GM23338 (cell line): ENCODE measurements at regions not wholly inside any gene's neighbourhood (a gene's known extent, or its start where the extent isn't known, plus 50 kb on each side); places are given as distances from the start of the nearest gene placed in this dataset.

Experiments
- ATAC-seq: fragments of 200-7000 bp; cut with Tn5 transposase; 3 replicates; pipeline ENCODE4 v1.9.1; 2020
- DNase-seq: peaks from one replicate; pipeline ENCODE4 v3.0.0-alpha.2; 2015; ENCODE audit warnings: low spot score
- H2AFZ ChIP-seq: fragments of 200-600 bp; sonication (generic); 2 replicates; pipeline ENCODE4 v1.8.0; 2016; ENCODE audit warnings: antibody characterized with exemption, mild to moderate bottlenecking, moderate library complexity
- H3F3A ChIP-seq: fragments of 200-600 bp; sonication (generic); replicated peaks from 2 replicates; pipeline ENCODE4 v1.8.0; 2017; ENCODE audit warnings: antibody characterized with exemption, mixed run types, low read depth
- H3K27ac ChIP-seq: fragments of 200-600 bp; sonication (generic); 2 replicates; pipeline ENCODE4 v1.6.1; 2016; ENCODE audit warnings: low read depth
- H3K27me3 ChIP-seq: fragments of 200-600 bp; sonication (generic); 2 replicates; pipeline ENCODE4 v1.8.0; 2016; ENCODE audit warnings: mild to moderate bottlenecking, mixed run types, moderate library complexity; ENCODE audit not compliant: insufficient read depth
- H3K36me3 ChIP-seq: fragments of 200-600 bp; sonication (generic); 2 replicates; pipeline ENCODE4 v1.8.0; 2016; ENCODE audit warnings: mild to moderate bottlenecking; ENCODE audit not compliant: insufficient read depth
- H3K4me1 ChIP-seq: fragments of 200-600 bp; sonication (generic); 2 replicates; pipeline ENCODE4 v1.8.0; 2016; ENCODE audit warnings: mild to moderate bottlenecking, moderate library complexity; ENCODE audit not compliant: insufficient read depth
- H3K4me2 ChIP-seq: fragments of 200-600 bp; sonication (generic); 2 replicates; pipeline ENCODE4 v1.7.1; 2017; ENCODE audit warnings: mixed run types
- H3K4me3 ChIP-seq: fragments of 200-600 bp; sonication (generic); 2 replicates; pipeline ENCODE4 v1.6.1; 2016; ENCODE audit warnings: mixed run types
- H3K79me2 ChIP-seq: fragments of 200-600 bp; sonication (generic); replicated peaks from 2 replicates; pipeline ENCODE4 v1.8.0; 2017; ENCODE audit warnings: mild to moderate bottlenecking; ENCODE audit not compliant: insufficient read depth
- H3K9me2 ChIP-seq: fragments of 200-600 bp; sonication (generic); 2 replicates; pipeline ENCODE4 v1.8.0; 2017; ENCODE audit not compliant: insufficient read depth
- H4K20me1 ChIP-seq: fragments of 200-600 bp; sonication (generic); replicated peaks from 2 replicates; pipeline ENCODE4 v1.8.0; 2017; ENCODE audit warnings: mild to moderate bottlenecking; ENCODE audit not compliant: insufficient read depth
- H3K27ac Mint-ChIP-seq: 2 replicates; pipeline ENCODE4 v1.8.0; 2020; ENCODE audit warnings: inconsistent platforms, mild to moderate bottlenecking, moderate library complexity, mixed read lengths
- H3K27me3 Mint-ChIP-seq: 3 replicates; pipeline ENCODE4 v1.8.0; 2022; ENCODE audit warnings: low read depth, mild to moderate bottlenecking, moderate library complexity, mixed read lengths, inconsistent platforms; ENCODE audit not compliant: insufficient read depth, poor library complexity
- H3K36me3 Mint-ChIP-seq: 3 replicates; pipeline ENCODE4 v1.8.0; 2021; ENCODE audit warnings: low read depth, mild to moderate bottlenecking, inconsistent platforms, moderate library complexity, mixed read lengths
- H3K4me1 Mint-ChIP-seq: 3 replicates; pipeline ENCODE4 v1.8.0; 2020; ENCODE audit warnings: mild to moderate bottlenecking, inconsistent platforms, mixed read lengths
- H3K4me3 Mint-ChIP-seq: 3 replicates; pipeline ENCODE4 v1.8.0; 2021; ENCODE audit warnings: moderate library complexity, mild to moderate bottlenecking, inconsistent platforms, mixed read lengths
- H3K9me3 Mint-ChIP-seq: 3 replicates; pipeline ENCODE4 v1.8.0; 2020; ENCODE audit warnings: moderate library complexity, mild to moderate bottlenecking, inconsistent platforms, mixed read lengths
- CTCF ChIP-seq, 2 experiments: fragments of 200-600 bp in 1 of 2; sonication (generic) in 1 of 2; conservative IDR thresholded peaks; 2 replicates each; pipeline versions ENCODE4 v1.5.1 to v1.6.1; 2016 to 2017; ENCODE audit warnings: antibody characterized with exemption in 2 of 2, low read depth in 2 of 2, mild to moderate bottlenecking in 2 of 2, moderate library complexity in 1 of 2
- ETS1 ChIP-seq: IDR thresholded peaks from 2 replicates; pipeline ENCODE4 v1.6.1; 2016; ENCODE audit warnings: antibody characterized with exemption
- EZH2 ChIP-seq: fragments of 200-600 bp; sonication (generic); IDR thresholded peaks from one replicate; pipeline ENCODE4 v1.8.0; 2017; ENCODE audit warnings: antibody characterized with exemption, mild to moderate bottlenecking, low read depth; ENCODE audit not compliant: unreplicated experiment
- EZH2phosphoT487 ChIP-seq: fragments of 200-600 bp; sonication (generic); IDR thresholded peaks from one replicate; pipeline ENCODE4 v1.8.1; 2018; ENCODE audit warnings: antibody characterized with exemption; ENCODE audit not compliant: unreplicated experiment
- NANOG ChIP-seq: IDR thresholded peaks from 2 replicates; pipeline ENCODE4 v1.6.1; 2016; ENCODE audit warnings: antibody characterized with exemption, borderline replicate concordance
- POLR2AphosphoS5 ChIP-seq: IDR thresholded peaks from 2 replicates; pipeline ENCODE4 v1.6.1; 2016; ENCODE audit warnings: antibody characterized with exemption, low read depth
- STAT1 ChIP-seq: IDR thresholded peaks from one replicate; pipeline ENCODE4 v1.6.1; 2016; ENCODE audit warnings: antibody characterized with exemption; ENCODE audit not compliant: unreplicated experiment
- ZNF114 ChIP-seq: fragments of 250-450 bp; sonication (Bioruptor Pico); IDR thresholded peaks from 2 replicates; pipeline ENCODE4 v1.5.0; 2020; ENCODE audit warnings: mild to moderate bottlenecking, moderate library complexity
- ZNF331 ChIP-seq: fragments of 250-450 bp; sonication (Bioruptor Pico); IDR thresholded peaks from 2 replicates; pipeline ENCODE4 v1.5.0; 2020; ENCODE audit warnings: low read depth, mild to moderate bottlenecking, moderate library complexity
- ZNF462 ChIP-seq: fragments of 250-450 bp; sonication (Bioruptor Pico); IDR thresholded peaks from 2 replicates; pipeline ENCODE4 v1.5.0; 2020; ENCODE audit warnings: mild to moderate bottlenecking, moderate library complexity

- TF ChIP-seq ZNF462 (CRISPR knock-in tag), result no peak
- TF ChIP-seq ETS1, result no peak
- TF ChIP-seq CTCF (conservative IDR thresholded peaks at IDR 0.05; ENCODE audit: low read depth in 2 of 2), result no peak
Measured at GRCh38 chr2:5465859-5466258, 226.3 kb upstream of the SOX11 start (continued).

GRCh38 chr2:5467178-5467905 is 224.8 kb upstream of the SOX11 start:
- Histone ChIP-seq H3K27ac (no peak overlapping the region), H3K4me1 (no peaks in the 10 kb centered on the region; the same call in 1 of the 2 replicates), H2AFZ (no peak overlapping the region), H3K4me2 (no peak overlapping the region), H3K36me3 (no peaks in the 10 kb centered on the region), H4K20me1 (no peaks in the 10 kb centered on the region), H3K27me3 (no peaks in the 10 kb centered on the region), H3K9me2 (0 out of 2 replicates have a peak, but pooled peaks cover 4% of the 10 kb centered on the region), H3K79me2 (no peaks in the 10 kb centered on the region), H3K4me3 (no peak overlapping the region), H3F3A (no peaks in the 10 kb centered on the region)
- ATAC-seq (no peak), DNase-seq (no peak)
- peaks cover 78% of the 10 kb centered on the region for H3K9me3 Mint-ChIP-seq
- H3K27ac Mint-ChIP-seq, result no peak overlapping the region
- H3K27me3 Mint-ChIP-seq, result peaks cover 2% of the 10 kb centered on the region
- no peak overlapping the region for H3K4me3 Mint-ChIP-seq
- peaks cover 21% of the 10 kb centered on the region for H3K4me1 Mint-ChIP-seq
- 0 out of 3 replicates have a peak, but pooled peaks cover 6% of the 10 kb centered on the region for H3K36me3 Mint-ChIP-seq
- TF ChIP-seq ZNF331 (no peak), STAT1 (no peak), EZH2 (no peak), CTCF (conservative IDR thresholded peaks at IDR 0.05; ENCODE audit: low read depth in 2 of 2) (no peak), ZNF114 (CRISPR knock-in tag) (no peak), NANOG (no peak), EZH2phosphoT487 (no peak), POLR2AphosphoS5 (no peak)
